ENCODE measurements at regions not wholly inside any gene's neighbourhood (a gene's known extent, or its start where the extent isn't known, plus 50 kb on each side); places are given as distances from the start of the nearest gene placed in this dataset.

DNA sequence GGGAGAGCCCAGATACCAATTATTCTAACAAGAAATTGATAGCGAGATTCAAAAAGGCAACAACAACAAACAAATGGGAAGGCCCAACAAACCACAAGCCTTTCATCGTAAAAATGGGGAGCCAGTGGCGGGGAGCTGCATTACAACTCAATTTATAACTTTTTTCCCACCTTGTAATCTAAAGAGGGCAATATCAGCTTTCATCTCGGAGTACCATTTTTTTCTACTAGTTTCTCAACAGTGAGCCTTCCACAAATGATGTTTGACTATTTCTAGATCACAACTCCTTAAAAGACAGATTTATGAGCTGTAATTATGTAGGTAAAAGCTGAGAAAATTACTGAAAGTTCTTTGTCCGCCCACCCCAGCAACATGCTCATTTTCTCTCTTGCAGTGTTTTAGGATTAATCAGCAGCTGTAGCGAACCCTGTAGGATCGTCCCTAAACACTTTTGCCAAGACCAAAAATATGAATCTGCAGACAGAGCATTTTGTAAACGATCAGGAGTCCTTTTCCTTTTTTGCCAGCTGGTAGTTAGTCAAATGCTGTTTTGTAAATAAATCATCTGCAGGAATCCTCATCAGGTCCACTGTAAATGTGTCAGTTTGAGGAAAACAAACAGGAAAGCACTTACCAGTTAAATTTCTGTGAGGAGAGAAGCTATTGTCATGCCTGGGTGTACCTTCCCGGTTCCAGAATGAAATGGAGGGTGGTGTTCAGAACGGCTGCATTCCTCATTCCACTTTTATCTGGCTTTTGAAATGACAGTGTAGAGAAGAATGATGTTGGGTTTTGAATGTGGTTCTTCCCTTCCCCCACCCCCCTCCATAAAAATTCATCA, 53.2 kb downstream of the EEF1B2 start:
- DNase-seq, result peak in 2 of 3 donors; percentile 41 to 51

DNA sequence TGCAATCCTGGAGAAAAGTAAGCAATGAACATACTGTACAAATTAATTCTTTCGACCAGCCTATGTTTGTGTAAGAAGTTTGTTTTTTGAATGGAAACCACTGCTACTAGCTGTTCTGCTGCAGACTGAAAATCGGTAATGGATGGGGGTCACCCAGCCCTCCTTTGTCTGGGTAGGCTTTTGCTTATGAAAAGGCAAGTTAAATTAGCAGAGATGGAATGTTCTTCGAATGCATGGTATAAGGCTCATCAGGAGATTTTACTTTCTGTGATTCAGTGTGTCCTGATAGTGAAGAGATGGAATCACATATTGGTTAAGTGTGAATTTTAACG, 53.8 kb downstream of the EEF1B2 start:
- DNase-seq, result no peak

DNA sequence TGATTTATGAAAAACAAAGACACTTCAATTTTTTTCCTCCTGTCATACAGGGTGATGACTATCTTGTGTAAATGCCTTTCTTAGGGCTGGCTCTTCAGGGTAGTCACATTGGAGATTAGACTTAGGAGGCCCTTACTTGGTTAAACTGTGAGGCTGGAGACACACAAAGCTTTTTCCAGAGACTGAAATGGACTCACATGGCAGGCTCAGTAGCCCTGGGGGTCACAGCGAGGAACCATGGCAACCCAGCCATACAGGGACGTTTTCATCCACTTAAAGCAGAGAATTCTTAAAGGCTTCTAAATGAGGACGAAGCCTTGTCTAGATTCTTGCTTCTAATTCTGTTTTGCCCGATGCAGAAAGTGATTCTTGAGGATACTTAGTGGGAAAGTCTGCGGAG, 57.3 kb upstream of the ZDBF2 start:
- DNase-seq, result no peak

DNA sequence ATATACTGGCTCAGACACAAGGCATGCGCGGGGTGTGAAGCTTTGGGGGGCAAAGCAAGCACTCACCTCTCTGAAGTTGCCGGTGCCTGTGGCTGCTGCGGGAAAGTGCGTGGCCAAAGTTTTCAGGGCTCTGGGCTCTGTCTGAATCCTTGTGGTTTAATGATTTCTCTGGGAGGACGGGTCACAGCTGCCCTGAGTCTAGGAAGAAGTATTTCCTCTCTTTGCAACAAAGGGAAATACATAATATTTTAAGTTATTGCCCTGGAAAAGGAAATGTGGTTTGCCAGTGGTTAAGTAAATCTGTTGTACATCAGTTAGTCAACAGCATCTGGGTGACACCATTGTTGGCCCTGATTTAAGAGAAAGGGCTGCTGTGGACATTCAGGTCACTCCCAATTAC, 56.7 kb upstream of the ZDBF2 start:
- DNase-seq, result no peak

DNA sequence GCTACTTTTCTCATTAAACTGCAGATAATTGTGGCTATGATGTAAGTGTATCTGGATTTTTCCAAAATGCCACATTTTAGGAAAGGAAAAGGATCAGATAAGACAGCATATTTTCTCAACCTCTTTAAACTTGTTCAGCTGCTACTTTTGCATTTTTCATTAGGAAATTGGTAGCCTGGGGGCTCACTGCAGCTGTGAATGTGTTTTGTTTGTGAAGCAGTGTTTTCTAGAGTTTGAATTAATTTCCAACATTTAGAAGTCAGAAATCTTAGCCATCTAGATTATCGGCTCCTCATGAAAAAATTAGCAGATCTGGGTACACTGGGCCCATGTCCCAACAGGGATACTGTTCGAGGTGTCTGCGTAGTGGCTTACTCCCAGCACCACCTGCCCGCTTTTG, 56.3 kb upstream of the ZDBF2 start:
- DNase-seq, result no peak

DNA sequence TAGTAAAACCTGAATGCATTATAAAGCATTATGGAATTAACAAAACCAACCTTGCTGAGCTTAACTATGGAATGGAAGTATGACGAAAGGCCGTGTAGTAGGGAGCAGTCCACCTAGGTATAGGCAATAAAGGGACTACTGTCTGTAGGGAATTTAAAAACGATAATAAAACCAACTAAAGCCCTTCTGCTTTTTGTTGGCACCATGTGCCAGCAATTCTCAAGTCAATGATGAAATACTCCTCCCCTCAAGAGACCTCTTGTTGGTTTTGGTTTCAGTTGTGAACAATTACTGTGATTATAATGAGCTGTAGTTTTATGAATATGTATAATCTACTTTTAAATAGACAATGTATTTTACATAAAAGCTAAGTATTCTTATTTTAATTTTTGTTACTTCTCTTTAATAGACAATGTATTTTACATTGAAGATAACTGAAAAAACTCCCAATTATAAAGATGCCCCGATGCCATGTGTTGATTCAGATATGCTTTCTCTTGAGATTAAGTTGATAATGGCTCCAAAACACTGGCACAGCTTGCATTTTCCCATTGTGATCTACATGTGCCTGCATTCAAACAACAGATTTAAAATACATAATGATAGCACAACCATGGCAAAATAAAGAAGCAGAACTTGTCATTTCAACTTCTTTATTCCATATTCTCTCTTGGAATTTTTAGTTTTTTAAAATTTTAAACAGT, 55.5 kb upstream of the ZDBF2 start:
- no peak for DNase-seq

DNA sequence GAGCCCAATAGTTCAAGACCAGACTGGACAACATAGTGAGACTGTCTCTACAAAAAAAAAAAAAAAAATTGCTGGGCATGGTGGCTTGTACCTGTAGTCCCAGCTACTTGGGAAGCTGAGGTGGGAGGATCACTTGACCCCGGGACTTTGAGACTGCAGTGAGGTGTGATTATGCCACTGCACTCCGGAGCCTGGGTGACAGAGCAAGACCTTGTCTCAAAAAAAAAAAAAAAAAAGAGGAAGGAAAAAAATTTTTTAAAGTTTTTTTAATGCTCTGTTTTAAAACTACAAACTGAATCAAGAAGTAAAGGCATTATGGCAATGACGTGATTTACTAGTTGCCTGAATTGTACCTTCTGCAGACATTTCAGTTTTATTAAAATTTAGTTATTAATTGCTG, 54.5 kb upstream of the ZDBF2 start:
- DNase-seq, result no peak

DNA sequence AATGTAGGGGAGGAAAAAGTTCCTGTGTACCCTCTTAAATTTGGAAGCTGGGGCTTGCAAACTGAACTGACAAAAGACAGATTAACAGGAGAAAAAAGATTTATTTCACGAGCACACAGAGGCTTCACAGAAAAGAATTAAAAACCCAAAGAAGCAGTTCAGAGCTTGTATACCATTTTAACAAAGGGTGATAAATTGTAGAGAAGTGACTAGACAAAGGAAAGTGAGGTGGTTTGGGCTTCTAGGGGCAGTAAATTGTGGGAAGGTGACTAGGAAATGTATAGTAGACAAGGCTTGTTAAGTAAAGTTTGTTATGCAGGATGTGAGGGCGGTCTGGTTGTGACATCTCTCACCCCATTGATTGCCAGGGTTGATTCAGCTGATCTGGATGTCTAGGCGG, 53.5 kb upstream of the ZDBF2 start:
- no peak for DNase-seq

All from muscle of back (tissue), 3 donors.